ENCODE measurements at regions not wholly inside any gene's neighbourhood (a gene's known extent, or its start where the extent isn't known, plus 50 kb on each side); places are given as distances from the start of the nearest gene placed in this dataset.

DNA sequence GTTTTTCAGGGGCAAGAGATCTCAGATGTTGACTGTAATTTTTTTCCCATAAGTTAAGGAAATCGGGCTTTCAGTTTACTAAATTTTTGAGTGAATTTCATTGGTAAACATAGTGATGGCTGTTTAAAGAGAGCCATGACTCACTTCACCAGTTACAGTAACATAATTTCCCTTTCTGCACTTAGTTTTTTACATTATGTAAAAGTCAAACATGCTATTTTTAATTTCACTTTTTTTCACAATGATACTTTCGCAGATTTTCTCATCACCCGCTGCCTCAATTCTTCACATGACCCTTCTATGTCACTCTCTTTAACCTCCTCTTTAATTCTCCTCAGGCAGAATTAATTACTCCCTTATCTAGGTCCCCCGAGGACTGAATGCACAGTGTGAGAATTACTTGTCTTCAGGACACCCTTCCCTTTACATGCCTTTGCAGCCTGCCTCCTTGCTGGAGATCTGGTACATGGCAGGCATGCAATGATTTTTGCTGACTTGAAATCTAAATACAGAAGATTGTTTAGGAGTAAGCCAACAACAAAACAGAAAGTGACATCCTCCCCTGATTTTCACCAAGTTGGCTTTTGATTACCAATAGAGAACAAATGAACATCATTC lies 217.5 kb upstream of the S1PR3 start:
- ATAC-seq = no peak
- TF ChIP-seq SIN3A (IDR thresholded peaks at IDR 0.05; ENCODE audit: borderline replicate concordance, insufficient read depth, low read depth, low read length) (no peak), TCF7L2 (IDR thresholded peaks at IDR 0.05; ENCODE audit: low read depth, low read length) (no peak), POLR2AphosphoS5 (IDR thresholded peaks at IDR 0.05; ENCODE audit: low read depth, low read length) (no peak)
- TF ChIP-seq, protein P1, sequence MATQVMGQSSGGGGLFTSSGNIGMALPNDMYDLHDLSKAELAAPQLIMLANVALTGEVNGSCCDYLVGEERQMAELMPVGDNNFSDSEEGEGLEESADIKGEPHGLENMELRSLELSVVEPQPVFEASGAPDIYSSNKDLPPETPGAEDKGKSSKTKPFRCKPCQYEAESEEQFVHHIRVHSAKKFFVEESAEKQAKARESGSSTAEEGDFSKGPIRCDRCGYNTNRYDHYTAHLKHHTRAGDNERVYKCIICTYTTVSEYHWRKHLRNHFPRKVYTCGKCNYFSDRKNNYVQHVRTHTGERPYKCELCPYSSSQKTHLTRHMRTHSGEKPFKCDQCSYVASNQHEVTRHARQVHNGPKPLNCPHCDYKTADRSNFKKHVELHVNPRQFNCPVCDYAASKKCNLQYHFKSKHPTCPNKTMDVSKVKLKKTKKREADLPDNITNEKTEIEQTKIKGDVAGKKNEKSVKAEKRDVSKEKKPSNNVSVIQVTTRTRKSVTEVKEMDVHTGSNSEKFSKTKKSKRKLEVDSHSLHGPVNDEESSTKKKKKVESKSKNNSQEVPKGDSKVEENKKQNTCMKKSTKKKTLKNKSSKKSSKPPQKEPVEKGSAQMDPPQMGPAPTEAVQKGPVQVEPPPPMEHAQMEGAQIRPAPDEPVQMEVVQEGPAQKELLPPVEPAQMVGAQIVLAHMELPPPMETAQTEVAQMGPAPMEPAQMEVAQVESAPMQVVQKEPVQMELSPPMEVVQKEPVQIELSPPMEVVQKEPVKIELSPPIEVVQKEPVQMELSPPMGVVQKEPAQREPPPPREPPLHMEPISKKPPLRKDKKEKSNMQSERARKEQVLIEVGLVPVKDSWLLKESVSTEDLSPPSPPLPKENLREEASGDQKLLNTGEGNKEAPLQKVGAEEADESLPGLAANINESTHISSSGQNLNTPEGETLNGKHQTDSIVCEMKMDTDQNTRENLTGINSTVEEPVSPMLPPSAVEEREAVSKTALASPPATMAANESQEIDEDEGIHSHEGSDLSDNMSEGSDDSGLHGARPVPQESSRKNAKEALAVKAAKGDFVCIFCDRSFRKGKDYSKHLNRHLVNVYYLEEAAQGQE (IDR thresholded peaks at IDR 0.05; ENCODE audit: insufficient read depth in 1 of 2, low read depth in 2 of 2, low read length in 1 of 2) = no peak
- TF ChIP-seq, protein P2, sequence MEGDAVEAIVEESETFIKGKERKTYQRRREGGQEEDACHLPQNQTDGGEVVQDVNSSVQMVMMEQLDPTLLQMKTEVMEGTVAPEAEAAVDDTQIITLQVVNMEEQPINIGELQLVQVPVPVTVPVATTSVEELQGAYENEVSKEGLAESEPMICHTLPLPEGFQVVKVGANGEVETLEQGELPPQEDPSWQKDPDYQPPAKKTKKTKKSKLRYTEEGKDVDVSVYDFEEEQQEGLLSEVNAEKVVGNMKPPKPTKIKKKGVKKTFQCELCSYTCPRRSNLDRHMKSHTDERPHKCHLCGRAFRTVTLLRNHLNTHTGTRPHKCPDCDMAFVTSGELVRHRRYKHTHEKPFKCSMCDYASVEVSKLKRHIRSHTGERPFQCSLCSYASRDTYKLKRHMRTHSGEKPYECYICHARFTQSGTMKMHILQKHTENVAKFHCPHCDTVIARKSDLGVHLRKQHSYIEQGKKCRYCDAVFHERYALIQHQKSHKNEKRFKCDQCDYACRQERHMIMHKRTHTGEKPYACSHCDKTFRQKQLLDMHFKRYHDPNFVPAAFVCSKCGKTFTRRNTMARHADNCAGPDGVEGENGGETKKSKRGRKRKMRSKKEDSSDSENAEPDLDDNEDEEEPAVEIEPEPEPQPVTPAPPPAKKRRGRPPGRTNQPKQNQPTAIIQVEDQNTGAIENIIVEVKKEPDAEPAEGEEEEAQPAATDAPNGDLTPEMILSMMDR (IDR thresholded peaks at IDR 0.05) = no peak
- no peaks in the 10 kb centered on the region for H3K27me3 ChIP-seq (ENCODE audit: control insufficient read depth, insufficient read depth, low read length)
- H3K9me3 ChIP-seq (ENCODE audit: control insufficient read depth, insufficient read depth, low read depth, low read length) = no peaks in the 10 kb centered on the region
- H3K36me3 ChIP-seq (ENCODE audit: control insufficient read depth, insufficient read depth, low read length) = no peaks in the 10 kb centered on the region
- intact Hi-C loops (cut with micrococcal nuclease; ENCODE audit: unreplicated experiment) (no loop called here), in situ Hi-C loops (cut with HindIII; ENCODE audit: low pct_unique_long_range_greater_than_20kb, low sequenced_read_pairs) (no loop called here)
- ChIA-PET POLR2A (no interaction called here), CTCF (no interaction called here)
- H3K4me1 ChIP-seq (ENCODE audit: control insufficient read depth, insufficient read depth, low read length) = no peaks in the 10 kb centered on the region; the same call in 1 of the 2 replicates
- DNase-seq (ENCODE audit: low read depth, low spot score) = no peak
- H3K4me3 ChIP-seq (ENCODE audit: low read depth in 2 of 2, low read length in 2 of 2) = no peak overlapping the region
- BruUV-seq (replicated peaks) = no TSS peak
- H3K27ac ChIP-seq (ENCODE audit: low read length) = no peak overlapping the region

DNA sequence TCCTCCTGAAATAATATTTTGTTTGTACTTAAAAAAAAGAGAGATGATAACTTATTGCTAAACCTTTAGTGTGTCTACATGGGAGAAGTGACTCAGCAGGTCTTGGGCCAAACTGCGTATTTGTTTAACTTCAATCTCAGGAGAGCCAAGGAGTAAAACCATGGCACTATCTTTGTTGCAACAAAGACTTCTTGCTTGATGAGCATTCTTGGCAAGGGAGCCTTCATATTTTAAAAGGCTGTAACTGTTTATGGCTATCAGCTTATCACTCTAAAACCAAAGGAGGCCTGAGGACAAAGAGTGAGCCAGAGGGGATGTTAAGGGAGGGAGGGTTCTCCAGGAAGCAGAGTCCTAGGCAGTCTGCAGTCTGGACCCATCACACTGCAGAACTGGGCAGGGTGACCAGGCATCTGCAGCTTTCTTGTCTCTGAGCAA lies 216.2 kb upstream of the S1PR3 start:
- Histone ChIP-seq H3K27ac (ENCODE audit: low read length) (no peak overlapping the region), H3K27me3 (ENCODE audit: control insufficient read depth, insufficient read depth, low read length) (no peaks in the 10 kb centered on the region), H3K4me1 (ENCODE audit: control insufficient read depth, insufficient read depth, low read length) (no peaks in the 10 kb centered on the region; the same call in 1 of the 2 replicates), H3K36me3 (ENCODE audit: control insufficient read depth, insufficient read depth, low read length) (no peaks in the 10 kb centered on the region), H3K4me3 (ENCODE audit: low read depth in 2 of 2, low read length in 2 of 2) (no peak overlapping the region), H3K9me3 (ENCODE audit: control insufficient read depth, insufficient read depth, low read depth, low read length) (no peaks in the 10 kb centered on the region)
- in situ Hi-C loops (cut with HindIII; ENCODE audit: low pct_unique_long_range_greater_than_20kb, low sequenced_read_pairs) = no loop called here
- DNase-seq (ENCODE audit: low read depth, low spot score) = no peak
- intact Hi-C loops (cut with micrococcal nuclease; ENCODE audit: unreplicated experiment) = no loop called here
- ChIA-PET CTCF (no interaction called here), POLR2A (no interaction called here)
- no peak; the same call in 1 of the 2 replicates for ATAC-seq
- no TSS peak for BruUV-seq (replicated peaks)
- TF ChIP-seq, protein P2 (IDR thresholded peaks at IDR 0.05) = no peak
- TF ChIP-seq, protein P1 (IDR thresholded peaks at IDR 0.05; ENCODE audit: insufficient read depth in 1 of 2, low read depth in 2 of 2, low read length in 1 of 2) = no peak
- TF ChIP-seq POLR2AphosphoS5 (IDR thresholded peaks at IDR 0.05; ENCODE audit: low read depth, low read length) = no peak
